PFSK-1 (cell line): ENCODE measurements at regions not wholly inside any gene's neighbourhood (a gene's known extent, or its start where the extent isn't known, plus 50 kb on each side); places are given as distances from the start of the nearest gene placed in this dataset.

Experiments used
- FOXP2 ChIP-seq: optimal IDR thresholded peaks from 2 replicates; pipeline ENCODE3; 2011; ENCODE audit warnings: borderline replicate concordance, control low read depth, inconsistent platforms; ENCODE audit not compliant: insufficient read depth; ENCODE audit errors: extremely low read length, extremely low read depth
- POLR2AphosphoS5 ChIP-seq: IDR thresholded peaks from 2 replicates; pipeline ENCODE4 v1.6.1; 2012; ENCODE audit warnings: low read depth, mild to moderate bottlenecking, control low read depth, low read length, moderate library complexity
- TAF1 ChIP-seq: IDR thresholded peaks from 2 replicates; pipeline ENCODE4 v1.6.1; 2012; ENCODE audit warnings: low read length, control low read depth, borderline replicate concordance; ENCODE audit not compliant: insufficient read depth
- TF ChIP-seq, protein P1 (sequence below), 2 experiments: IDR thresholded peaks; 2 replicates each; pipeline versions ENCODE4 v1.6.1 to v1.8.0; 2011 to 2012; ENCODE audit warnings: low read depth in 2 of 2, low read length in 2 of 2, control low read depth in 1 of 2, inconsistent platforms in 1 of 2, mild to moderate bottlenecking in 1 of 2, moderate library complexity in 1 of 2; ENCODE audit not compliant: insufficient read depth in 1 of 2

DNA sequence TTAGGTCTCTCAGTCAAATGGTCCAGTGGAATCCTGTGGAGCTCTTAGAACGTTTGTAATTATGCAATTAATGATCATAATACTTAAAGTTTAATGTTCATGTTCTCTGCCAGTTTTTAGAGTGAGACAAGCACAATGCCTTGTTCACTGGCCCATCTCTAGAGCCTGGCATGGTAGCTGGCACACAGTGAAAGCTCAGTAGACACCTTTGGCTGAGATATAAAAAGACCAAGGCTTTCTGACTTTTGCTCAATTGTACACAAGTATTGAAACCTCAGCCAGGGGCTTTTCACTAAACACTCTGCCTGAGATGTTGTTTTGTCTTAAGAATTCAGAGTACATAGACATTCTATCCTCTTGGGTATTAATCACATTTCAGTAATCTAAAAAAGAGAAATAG is 241.8 kb upstream of the ATP2B1 start:
- TF ChIP-seq TAF1, result no peak
- no peak for TF ChIP-seq POLR2AphosphoS5
- TF ChIP-seq, protein P1, sequence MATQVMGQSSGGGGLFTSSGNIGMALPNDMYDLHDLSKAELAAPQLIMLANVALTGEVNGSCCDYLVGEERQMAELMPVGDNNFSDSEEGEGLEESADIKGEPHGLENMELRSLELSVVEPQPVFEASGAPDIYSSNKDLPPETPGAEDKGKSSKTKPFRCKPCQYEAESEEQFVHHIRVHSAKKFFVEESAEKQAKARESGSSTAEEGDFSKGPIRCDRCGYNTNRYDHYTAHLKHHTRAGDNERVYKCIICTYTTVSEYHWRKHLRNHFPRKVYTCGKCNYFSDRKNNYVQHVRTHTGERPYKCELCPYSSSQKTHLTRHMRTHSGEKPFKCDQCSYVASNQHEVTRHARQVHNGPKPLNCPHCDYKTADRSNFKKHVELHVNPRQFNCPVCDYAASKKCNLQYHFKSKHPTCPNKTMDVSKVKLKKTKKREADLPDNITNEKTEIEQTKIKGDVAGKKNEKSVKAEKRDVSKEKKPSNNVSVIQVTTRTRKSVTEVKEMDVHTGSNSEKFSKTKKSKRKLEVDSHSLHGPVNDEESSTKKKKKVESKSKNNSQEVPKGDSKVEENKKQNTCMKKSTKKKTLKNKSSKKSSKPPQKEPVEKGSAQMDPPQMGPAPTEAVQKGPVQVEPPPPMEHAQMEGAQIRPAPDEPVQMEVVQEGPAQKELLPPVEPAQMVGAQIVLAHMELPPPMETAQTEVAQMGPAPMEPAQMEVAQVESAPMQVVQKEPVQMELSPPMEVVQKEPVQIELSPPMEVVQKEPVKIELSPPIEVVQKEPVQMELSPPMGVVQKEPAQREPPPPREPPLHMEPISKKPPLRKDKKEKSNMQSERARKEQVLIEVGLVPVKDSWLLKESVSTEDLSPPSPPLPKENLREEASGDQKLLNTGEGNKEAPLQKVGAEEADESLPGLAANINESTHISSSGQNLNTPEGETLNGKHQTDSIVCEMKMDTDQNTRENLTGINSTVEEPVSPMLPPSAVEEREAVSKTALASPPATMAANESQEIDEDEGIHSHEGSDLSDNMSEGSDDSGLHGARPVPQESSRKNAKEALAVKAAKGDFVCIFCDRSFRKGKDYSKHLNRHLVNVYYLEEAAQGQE (IDR thresholded peaks at IDR 0.05; ENCODE audit: insufficient read depth in 1 of 2, low read depth in 2 of 2, low read length in 2 of 2), result no peak
- no peak for TF ChIP-seq FOXP2
